ENCODE measurements at regions not wholly inside any gene's neighbourhood (a gene's known extent, or its start where the extent isn't known, plus 50 kb on each side); places are given as distances from the start of the nearest gene placed in this dataset.

GRCh38 chr1:115183721-115184259 is 94.5 kb upstream of the TSPAN2 start:
- Histone ChIP-seq H2AFZ (ENCODE audit: low read length) (peak overlapping the region; percentile 51), H3K4me1 (ENCODE audit: control insufficient read depth, extremely low read depth, insufficient read depth, low read length) (peaks cover 11% of the 10 kb centered on the region), H3K36me3 (ENCODE audit: control insufficient read depth, insufficient read depth, low read length) (no peaks in the 10 kb centered on the region), H3K27ac (ENCODE audit: insufficient read depth, low read length) (peak overlapping the region; percentile 11), H3K4me2 (ENCODE audit: extremely low read depth, insufficient read depth, low read length) (no peak overlapping the region), H3K79me2 (ENCODE audit: control insufficient read depth, insufficient read depth, low read length) (no peaks in the 10 kb centered on the region), H3K9me3 (ENCODE audit: control insufficient read depth, insufficient read depth, low read depth, low read length) (no peaks in the 10 kb centered on the region), H3K4me3 (replicated peaks in 1 of 4; ENCODE audit: control extremely low read depth in 1 of 4, insufficient read depth in 1 of 4, low read depth in 3 of 4, low read length in 4 of 4) (no peak overlapping the region), H4K20me1 (ENCODE audit: control insufficient read depth, extremely low read depth, insufficient read depth, low read length) (no peaks in the 10 kb centered on the region), H3K9ac (ENCODE audit: insufficient read depth, low read length) (no peak overlapping the region), H3K27me3 (ENCODE audit: control insufficient read depth, insufficient read depth, low read length) (no peaks in the 10 kb centered on the region)
- TF ChIP-seq EZH2 (IDR thresholded peaks at IDR 0.05; ENCODE audit: low read length, missing control alignments): no peak
- TF ChIP-seq CTCF (conservative IDR thresholded peaks at IDR 0.05 in 1 of 2, IDR thresholded peaks at IDR 0.05 in 1 of 2; ENCODE audit: low read depth in 1 of 2, low read length in 2 of 2): no peak
- DNase-seq (ENCODE audit: low read depth in 2 of 2): peak; percentile 28 to 38

- no peaks in the 10 kb centered on the region for H3K79me2 ChIP-seq (ENCODE audit: control insufficient read depth, insufficient read depth, low read length)
- no peaks in the 10 kb centered on the region for H3K9me3 ChIP-seq (ENCODE audit: control insufficient read depth, insufficient read depth, low read depth, low read length)
- no peak for DNase-seq (ENCODE audit: low read depth in 2 of 2)
- TF ChIP-seq EZH2 (IDR thresholded peaks at IDR 0.05; ENCODE audit: low read length, missing control alignments) (no peak), CTCF (conservative IDR thresholded peaks at IDR 0.05 in 1 of 2, IDR thresholded peaks at IDR 0.05 in 1 of 2; ENCODE audit: low read depth in 1 of 2, low read length in 2 of 2) (no peak)
- no peak overlapping the region for H3K9ac ChIP-seq (ENCODE audit: insufficient read depth, low read length)
- H2AFZ ChIP-seq (ENCODE audit: low read length): no peak overlapping the region
- H3K27me3 ChIP-seq (ENCODE audit: control insufficient read depth, insufficient read depth, low read length): no peaks in the 10 kb centered on the region
- H3K36me3 ChIP-seq (ENCODE audit: control insufficient read depth, insufficient read depth, low read length): no peaks in the 10 kb centered on the region
- H3K4me3 ChIP-seq (replicated peaks in 1 of 4; ENCODE audit: control extremely low read depth in 1 of 4, insufficient read depth in 1 of 4, low read depth in 3 of 4, low read length in 4 of 4): no peak overlapping the region
- peaks cover 11% of the 10 kb centered on the region for H3K4me1 ChIP-seq (ENCODE audit: control insufficient read depth, extremely low read depth, insufficient read depth, low read length)
- H4K20me1 ChIP-seq (ENCODE audit: control insufficient read depth, extremely low read depth, insufficient read depth, low read length): no peaks in the 10 kb centered on the region
- H3K4me2 ChIP-seq (ENCODE audit: extremely low read depth, insufficient read depth, low read length): no peak overlapping the region
- H3K27ac ChIP-seq (ENCODE audit: insufficient read depth, low read length): no peak overlapping the region
Measured at GRCh38 chr1:115183158-115183557, 93.9 kb upstream of the TSPAN2 start.

- Histone ChIP-seq H3K9ac (ENCODE audit: insufficient read depth, low read length) (no peak overlapping the region), H3K79me2 (ENCODE audit: control insufficient read depth, insufficient read depth, low read length) (no peaks in the 10 kb centered on the region), H3K4me2 (ENCODE audit: extremely low read depth, insufficient read depth, low read length) (no peak overlapping the region), H3K36me3 (ENCODE audit: control insufficient read depth, insufficient read depth, low read length) (no peaks in the 10 kb centered on the region), H3K4me1 (ENCODE audit: control insufficient read depth, extremely low read depth, insufficient read depth, low read length) (peaks cover 11% of the 10 kb centered on the region), H2AFZ (ENCODE audit: low read length) (no peak overlapping the region), H4K20me1 (ENCODE audit: control insufficient read depth, extremely low read depth, insufficient read depth, low read length) (no peaks in the 10 kb centered on the region), H3K27me3 (ENCODE audit: control insufficient read depth, insufficient read depth, low read length) (no peaks in the 10 kb centered on the region), H3K4me3 (replicated peaks in 1 of 4; ENCODE audit: control extremely low read depth in 1 of 4, insufficient read depth in 1 of 4, low read depth in 3 of 4, low read length in 4 of 4) (no peak overlapping the region), H3K27ac (ENCODE audit: insufficient read depth, low read length) (no peak overlapping the region), H3K9me3 (ENCODE audit: control insufficient read depth, insufficient read depth, low read depth, low read length) (no peaks in the 10 kb centered on the region)
- no peak for TF ChIP-seq EZH2 (IDR thresholded peaks at IDR 0.05; ENCODE audit: low read length, missing control alignments)
- TF ChIP-seq CTCF (conservative IDR thresholded peaks at IDR 0.05 in 1 of 2, IDR thresholded peaks at IDR 0.05 in 1 of 2; ENCODE audit: low read depth in 1 of 2, low read length in 2 of 2): no peak
- DNase-seq (ENCODE audit: low read depth in 2 of 2): peak in 1 of 2 donors; percentile 34
Measured at GRCh38 chr1:115182012-115182715, 92.9 kb upstream of the TSPAN2 start.

All from fibroblast of lung (primary cell).